HepG2 (cell line): ENCODE measurements at regions not wholly inside any gene's neighbourhood (a gene's known extent, or its start where the extent isn't known, plus 50 kb on each side); places are given as distances from the start of the nearest gene placed in this dataset.

Experiments used
- ATAC-seq: fragments of 200-7000 bp; cut with Tn5 transposase; 3 replicates; pipeline ENCODE4 v1.9.1; 2020; ENCODE audit warnings: mild to moderate bottlenecking, moderate library complexity
- BruUV-seq: library from RNA; stranded (reverse); fragments of 400-500 nt; replicated peaks from 2 replicates; lab custom pipeline; 2021; lab: Mats Ljungman, UMichigan
- CTCF ChIA-PET: fragments of 300-600 bp; formaldehyde crosslinking; extraction: SDS; loops from one replicate; lab custom pipeline; 2021; ENCODE audit warnings: low total read pairs, inconsistent platforms, low intra/inter-chr PET ratio; lab: Yijun Ruan, JAX
- POLR2A ChIA-PET: fragments of 350-600 bp; sonication (Branson Sonifier 250); formaldehyde crosslinking; loops from one replicate; lab custom pipeline; 2020; ENCODE audit warnings: antibody characterized with exemption, inconsistent platforms; lab: Yijun Ruan, JAX
- DNase-seq: peaks from one replicate; pipeline ENCODE4 v3.0.0-alpha.2; 2015; ENCODE audit warnings: low spot score
- FAIRE-seq: peaks from 3 replicates; lab custom pipeline; 2011; peaks lifted over from hg19 to GRCh38; lab: Jason Lieb, UNC
- H2AFZ ChIP-seq: one replicate; pipeline ENCODE4 v1.6.1; 2011; ENCODE audit warnings: low read length, inconsistent platforms
- H3K27ac ChIP-seq: fragments of 300-600 bp; 3 replicates; pipeline ENCODE4 v1.8.0; 2011; ENCODE audit warnings: mixed run types, mild to moderate bottlenecking, mixed read lengths, low read length, inconsistent platforms; ENCODE audit not compliant: insufficient read depth; ENCODE audit errors: extremely low read length
- H3K27me3 ChIP-seq, 2 experiments: fragments of 200-600 bp in 1 of 2; 2 replicates in 1 of 2; 3 replicates in 1 of 2; pipeline versions ENCODE4 v1.6.0 to v1.8.0; 2011; ENCODE audit warnings: low read length in 2 of 2, mild to moderate bottlenecking in 2 of 2, moderate library complexity in 2 of 2, inconsistent platforms in 1 of 2; ENCODE audit not compliant: insufficient read depth in 2 of 2, control insufficient read depth in 1 of 2
- H3K36me3 ChIP-seq, 2 experiments: fragments of 200-600 bp in 1 of 2; replicated peaks in 1 of 2; 2 replicates in 1 of 2; 3 replicates in 1 of 2; pipeline versions ENCODE4 v1.5.1 to v1.8.0; 2011; ENCODE audit warnings: low read length in 2 of 2, inconsistent platforms in 1 of 2; ENCODE audit not compliant: insufficient read depth in 2 of 2, control insufficient read depth in 1 of 2
- H3K4me1 ChIP-seq: 2 replicates; pipeline ENCODE4 v1.5.1; 2012; ENCODE audit warnings: low read length, inconsistent platforms; ENCODE audit not compliant: insufficient read depth
- H3K4me2 ChIP-seq: 2 replicates; pipeline ENCODE4 v1.6.0; 2011; ENCODE audit warnings: low read depth, low read length, inconsistent platforms
- H3K4me3 ChIP-seq, 3 experiments: fragments of 200-600 bp in 1 of 3; sonication (generic), shearing (Covaris generic) in 1 of 3; replicated peaks in 1 of 3; 2 replicates each; pipeline ENCODE4 v1.5.1; 2011 to 2016; ENCODE audit warnings: low read length in 3 of 3, inconsistent platforms in 2 of 3, low read depth in 2 of 3, mild to moderate bottlenecking in 2 of 3, control low read depth in 1 of 3, mixed read lengths in 1 of 3; ENCODE audit not compliant: insufficient read depth in 1 of 3
- H3K79me2 ChIP-seq: one replicate; pipeline ENCODE4 v1.6.1; 2011; ENCODE audit warnings: low read length, inconsistent platforms; ENCODE audit not compliant: insufficient read depth
- H3K9ac ChIP-seq: 2 replicates; pipeline ENCODE4 v1.6.0; 2011; ENCODE audit warnings: mild to moderate bottlenecking, low read depth, low read length, inconsistent platforms; ENCODE audit not compliant: insufficient read depth
- H3K9me3 ChIP-seq: 2 replicates; pipeline ENCODE4 v1.5.1; 2012; ENCODE audit warnings: mild to moderate bottlenecking, low read length
- H4K20me1 ChIP-seq: 2 replicates; pipeline ENCODE4 v1.6.0; 2011; ENCODE audit warnings: inconsistent platforms, mild to moderate bottlenecking, low read length, moderate library complexity; ENCODE audit not compliant: insufficient read depth
- CHCHD3 ChIP-seq: sonication (generic); formaldehyde crosslinking; IDR thresholded peaks from 2 replicates; pipeline ENCODE4 v1.8.0; 2022; ENCODE audit warnings: mild to moderate bottlenecking, missing genetic modification reagents, moderate library complexity
- ERF ChIP-seq: IDR thresholded peaks from 2 replicates; pipeline ENCODE4 v1.6.1; 2018; ENCODE audit warnings: missing biosample characterization, missing genetic modification reagents
- GLI4 ChIP-seq: sonication (generic); formaldehyde crosslinking; IDR thresholded peaks from 2 replicates; pipeline ENCODE4 v1.5.1; 2020; ENCODE audit warnings: missing genetic modification reagents, mild to moderate bottlenecking, moderate library complexity, borderline replicate concordance
- KDM2A ChIP-seq: sonication (generic); formaldehyde crosslinking; IDR thresholded peaks from 2 replicates; pipeline ENCODE4 v1.4.0; 2020; ENCODE audit warnings: low read depth, missing genetic modification reagents, borderline replicate concordance
- MED1 ChIP-seq: sonication (generic); formaldehyde crosslinking; IDR thresholded peaks from 2 replicates; pipeline ENCODE4 v1.4.0; 2020; ENCODE audit warnings: missing genetic modification reagents
- NR1H2 ChIP-seq: sonication (generic); formaldehyde crosslinking; IDR thresholded peaks from 2 replicates; pipeline ENCODE4 v1.8.1; 2022; ENCODE audit warnings: low read depth, missing genetic modification reagents, borderline replicate concordance
- NR3C1 ChIP-seq: sonication (generic); formaldehyde crosslinking; IDR thresholded peaks from 2 replicates; pipeline ENCODE4 v1.4.0; 2020; ENCODE audit warnings: missing genetic modification reagents
- ZNF225 ChIP-seq: sonication (generic); formaldehyde crosslinking; IDR thresholded peaks from 2 replicates; pipeline ENCODE4 v1.4.0; 2020; ENCODE audit warnings: mild to moderate bottlenecking, missing genetic modification reagents
- ZNF44 ChIP-seq: sonication (generic); formaldehyde crosslinking; IDR thresholded peaks from 2 replicates; pipeline ENCODE4 v1.5.1; 2020; ENCODE audit warnings: mild to moderate bottlenecking, missing genetic modification reagents
- ZNF75D ChIP-seq: sonication (generic); formaldehyde crosslinking; IDR thresholded peaks from 2 replicates; pipeline ENCODE4 v1.8.1; 2023; ENCODE audit warnings: missing genetic modification reagents, mild to moderate bottlenecking, borderline replicate concordance
- ZNF775 ChIP-seq: sonication (generic); formaldehyde crosslinking; IDR thresholded peaks from 2 replicates; pipeline ENCODE4 v1.4.0; 2020; ENCODE audit warnings: missing genetic modification reagents, mild to moderate bottlenecking, moderate library complexity, borderline replicate concordance
- ZNF780A ChIP-seq: sonication (generic); formaldehyde crosslinking; IDR thresholded peaks from 2 replicates; pipeline ENCODE4 v1.8.0; 2022; ENCODE audit warnings: mild to moderate bottlenecking, missing genetic modification reagents, moderate library complexity
- WGBS: methylation state at CpG from one replicate; pipeline ENCODE4 v1.1.6; 2017; ENCODE audit warnings: low lambda C conversion rate; 5-methylcytosine and 5-hydroxymethylcytosine counted together
- in situ Hi-C: cut with HindIII; loops from 2 replicates; pipeline ENCODE4 v1.10.0; 2017; ENCODE audit warnings: low pct_unique_long_range_greater_than_20kb; ENCODE audit not compliant: extremely low pct_ligation_motif_present
- intact Hi-C: fragments of 100-400 bp; cut with micrococcal nuclease; formaldehyde crosslinking; loops from one replicate; pipeline ENCODE4 v1.10.0; 2022; ENCODE audit not compliant: unreplicated experiment
- TF ChIP-seq, protein P1 (sequence below): sonication (generic); formaldehyde crosslinking; IDR thresholded peaks from 2 replicates; pipeline ENCODE4 v1.5.0; 2020; ENCODE audit warnings: missing genetic modification reagents

DNA sequence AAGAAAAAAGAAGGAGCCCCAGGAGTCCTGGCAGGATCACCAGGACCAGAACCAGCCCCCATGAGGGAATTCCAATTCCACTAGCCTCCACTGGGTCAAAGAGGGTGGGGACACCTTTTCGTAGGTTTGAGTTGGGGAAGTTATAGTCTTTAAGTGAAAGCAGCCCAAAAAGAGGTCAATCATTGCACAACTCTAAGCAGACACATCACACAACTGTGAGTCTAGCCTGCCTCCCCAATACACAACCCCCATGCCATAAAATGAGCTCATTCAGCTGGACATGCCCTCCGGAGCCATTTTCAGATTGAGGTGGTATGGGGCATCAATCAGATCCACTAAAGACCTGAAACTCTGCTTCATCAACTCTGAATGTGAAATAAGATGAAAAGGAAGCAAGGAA is 179.9 kb downstream of the NPHP4 start:
- no peak for ATAC-seq
- Histone ChIP-seq H3K9ac (no peak overlapping the region), H3K79me2 (no peaks in the 10 kb centered on the region), H3K27ac (no peak overlapping the region), H3K4me2 (no peak overlapping the region), H2AFZ (no peak overlapping the region), H3K36me3 (no peaks in the 10 kb centered on the region), H3K27me3 (peaks cover 3 to 22% of the 10 kb centered on the region in 2 experiments; a peak in 3 of 5 replicates)
- DNase-seq, result no peak
- 29% methylated on average over 2 of the region's 2 CpGs for WGBS
- in situ Hi-C loops, result no loop called here
- TF ChIP-seq ZNF225 (CRISPR knock-in tag) (no peak), KDM2A (CRISPR knock-in tag) (no peak), ZNF780A (CRISPR knock-in tag) (no peak), NR1H2 (no peak), GLI4 (CRISPR knock-in tag) (no peak), CHCHD3 (no peak), ZNF775 (no peak), MED1 (CRISPR knock-in tag) (no peak), NR3C1 (CRISPR knock-in tag) (no peak), ZNF75D (CRISPR knock-in tag) (no peak), ERF (CRISPR knock-in tag) (no peak), ZNF44 (CRISPR knock-in tag) (no peak)
- TF ChIP-seq, protein P1, sequence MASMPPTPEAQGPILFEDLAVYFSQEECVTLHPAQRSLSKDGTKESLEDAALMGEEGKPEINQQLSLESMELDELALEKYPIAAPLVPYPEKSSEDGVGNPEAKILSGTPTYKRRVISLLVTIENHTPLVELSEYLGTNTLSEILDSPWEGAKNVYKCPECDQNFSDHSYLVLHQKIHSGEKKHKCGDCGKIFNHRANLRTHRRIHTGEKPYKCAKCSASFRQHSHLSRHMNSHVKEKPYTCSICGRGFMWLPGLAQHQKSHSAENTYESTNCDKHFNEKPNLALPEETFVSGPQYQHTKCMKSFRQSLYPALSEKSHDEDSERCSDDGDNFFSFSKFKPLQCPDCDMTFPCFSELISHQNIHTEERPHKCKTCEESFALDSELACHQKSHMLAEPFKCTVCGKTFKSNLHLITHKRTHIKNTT (CRISPR knock-in tag), result no peak
- TF ChIP-seq, all 625 proteins: peak for 0
- intact Hi-C loops, result no loop called here
- POLR2A ChIA-PET, result no interaction called here
- BruUV-seq, result no TSS peak
- CTCF ChIA-PET, result no interaction called here
- no peak overlapping the region for H3K4me3 ChIP-seq
- 0 out of 2 replicates have a peak, but pooled peaks cover 3% of the 10 kb centered on the region for H4K20me1 ChIP-seq
- H3K9me3 ChIP-seq, result no peaks in the 10 kb centered on the region
- FAIRE-seq, result no peak
- no peaks in the 10 kb centered on the region for H3K4me1 ChIP-seq
